SK-N-SH (cell line): ENCODE measurements at regions not wholly inside any gene's neighbourhood (a gene's known extent, or its start where the extent isn't known, plus 50 kb on each side); places are given as distances from the start of the nearest gene placed in this dataset.
"Not testable (repeated sequence)": the region's sequence is repeated elsewhere in the genome, so short reads cannot be mapped to it uniquely, and the experiment has no call there.

Source experiments
- CTCF ChIP-seq: fragments of 200-600 bp; sonication (generic); IDR thresholded peaks from 2 replicates; pipeline ENCODE4 v1.6.1; 2017; ENCODE audit warnings: antibody characterized with exemption, mild to moderate bottlenecking, moderate library complexity
- EP300 ChIP-seq, 2 experiments: IDR thresholded peaks; 2 replicates each; pipeline versions ENCODE4 v1.4.0 to v1.6.1; 2012; ENCODE audit warnings: borderline replicate concordance in 1 of 2, low read depth in 1 of 2, low read length in 1 of 2
- GABPA ChIP-seq: IDR thresholded peaks from 2 replicates; pipeline ENCODE4 v1.4.0; 2012; ENCODE audit warnings: low read depth, mild to moderate bottlenecking
- GATA2 ChIP-seq: sonication (generic); formaldehyde crosslinking; IDR thresholded peaks from 2 replicates; pipeline ENCODE4 v1.5.0; 2020; ENCODE audit warnings: mild to moderate bottlenecking, missing genetic modification reagents
- MAX ChIP-seq: IDR thresholded peaks from 2 replicates; pipeline ENCODE4 v1.4.0; 2012; ENCODE audit warnings: low read depth
- NRF1 ChIP-seq: IDR thresholded peaks from 2 replicates; pipeline ENCODE4 v1.6.1; 2012; ENCODE audit warnings: low read depth, mild to moderate bottlenecking, low read length
- POLR2AphosphoS5 ChIP-seq: IDR thresholded peaks from 2 replicates; pipeline ENCODE4 v1.6.1; 2012; ENCODE audit warnings: low read depth, low read length
- RCOR1 ChIP-seq: fragments of 150-350 bp; IDR thresholded peaks from 2 replicates; pipeline ENCODE4 v1.6.1; 2017; ENCODE audit warnings: antibody characterized with exemption, low read length
- RFX5 ChIP-seq: IDR thresholded peaks from 2 replicates; pipeline ENCODE4 v1.6.1; 2012; ENCODE audit warnings: mild to moderate bottlenecking, improper control_type of control experiment, low read length
- SMC3 ChIP-seq: IDR thresholded peaks from 2 replicates; pipeline ENCODE4 v1.6.1; 2012; ENCODE audit warnings: low read depth, low read length, improper control_type of control experiment
- TAF1 ChIP-seq: IDR thresholded peaks from 2 replicates; pipeline ENCODE4 v1.6.1; 2012; ENCODE audit warnings: low read depth, mild to moderate bottlenecking, low read length, moderate library complexity, borderline replicate concordance
- TCF12 ChIP-seq: IDR thresholded peaks from 2 replicates; pipeline ENCODE4 v1.4.0; 2012
- TEAD4 ChIP-seq: IDR thresholded peaks from 2 replicates; pipeline ENCODE4 v1.4.0; 2012; ENCODE audit warnings: mild to moderate bottlenecking, borderline replicate concordance; ENCODE audit not compliant: insufficient read depth
- USF2 ChIP-seq: fragments of 150-350 bp; IDR thresholded peaks from 2 replicates; pipeline ENCODE4 v1.6.1; 2017; ENCODE audit warnings: antibody characterized with exemption, low read length, low read depth, borderline replicate concordance

- not testable (repeated sequence) for TF ChIP-seq RFX5; GABPA; CTCF; RCOR1; POLR2AphosphoS5; NRF1; SMC3; USF2; GATA2; MAX; EP300 (IDR thresholded peaks at IDR 0.05; ENCODE audit: borderline replicate concordance in 1 of 2, low read depth in 1 of 2, low read length in 1 of 2); TEAD4; TAF1; TCF12
Measured at GRCh38 chr11:134961386-134961785, 549.3 kb upstream of the B3GAT1 start.
